GM13977 (cell line): ENCODE measurements at regions not wholly inside any gene's neighbourhood (a gene's known extent, or its start where the extent isn't known, plus 50 kb on each side); places are given as distances from the start of the nearest gene placed in this dataset.

Experiments used
- DNase-seq: peaks from one replicate; pipeline ENCODE4 v3.0.0; 2012; ENCODE audit warnings: low spot score
- in situ Hi-C: fragments of 300-500 bp; cut with MboI; formaldehyde crosslinking; loops from one replicate; pipeline ENCODE4 v1.12.0; 2022; ENCODE audit warnings: low sequenced_read_pairs, low pct_unique_long_range_greater_than_20kb, mixed read lengths, inconsistent platforms; ENCODE audit not compliant: unreplicated experiment
- TF ChIP-seq, protein P1 (sequence below): IDR thresholded peaks from 2 replicates; pipeline ENCODE4 v1.5.1; 2012; ENCODE audit warnings: mild to moderate bottlenecking, control low read depth; ENCODE audit not compliant: insufficient read depth; ENCODE audit errors: extremely low read depth, missing control alignments

DNA sequence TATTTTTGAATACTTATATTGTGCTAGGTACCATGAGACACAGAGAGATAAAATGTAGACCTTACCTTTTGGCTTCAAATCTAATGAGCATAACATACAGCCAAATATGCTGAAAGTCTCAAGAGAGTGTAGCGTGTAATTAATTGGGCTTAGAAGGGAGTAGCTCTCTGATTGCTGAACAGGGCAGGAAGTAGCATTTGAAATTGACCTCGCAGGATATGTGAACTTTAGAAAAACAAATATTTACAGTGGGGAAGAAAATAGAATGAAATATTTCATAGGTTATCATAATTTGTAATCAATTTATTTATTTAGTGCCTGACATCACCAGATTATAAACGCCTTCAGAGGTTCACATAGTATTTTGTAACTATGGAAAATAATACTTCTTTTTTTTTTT is 327.1 kb downstream of the RFC3 start:
- in situ Hi-C loops, result no loop called here
- TF ChIP-seq, protein P1, sequence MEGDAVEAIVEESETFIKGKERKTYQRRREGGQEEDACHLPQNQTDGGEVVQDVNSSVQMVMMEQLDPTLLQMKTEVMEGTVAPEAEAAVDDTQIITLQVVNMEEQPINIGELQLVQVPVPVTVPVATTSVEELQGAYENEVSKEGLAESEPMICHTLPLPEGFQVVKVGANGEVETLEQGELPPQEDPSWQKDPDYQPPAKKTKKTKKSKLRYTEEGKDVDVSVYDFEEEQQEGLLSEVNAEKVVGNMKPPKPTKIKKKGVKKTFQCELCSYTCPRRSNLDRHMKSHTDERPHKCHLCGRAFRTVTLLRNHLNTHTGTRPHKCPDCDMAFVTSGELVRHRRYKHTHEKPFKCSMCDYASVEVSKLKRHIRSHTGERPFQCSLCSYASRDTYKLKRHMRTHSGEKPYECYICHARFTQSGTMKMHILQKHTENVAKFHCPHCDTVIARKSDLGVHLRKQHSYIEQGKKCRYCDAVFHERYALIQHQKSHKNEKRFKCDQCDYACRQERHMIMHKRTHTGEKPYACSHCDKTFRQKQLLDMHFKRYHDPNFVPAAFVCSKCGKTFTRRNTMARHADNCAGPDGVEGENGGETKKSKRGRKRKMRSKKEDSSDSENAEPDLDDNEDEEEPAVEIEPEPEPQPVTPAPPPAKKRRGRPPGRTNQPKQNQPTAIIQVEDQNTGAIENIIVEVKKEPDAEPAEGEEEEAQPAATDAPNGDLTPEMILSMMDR, result no peak
- no peak for DNase-seq

DNA sequence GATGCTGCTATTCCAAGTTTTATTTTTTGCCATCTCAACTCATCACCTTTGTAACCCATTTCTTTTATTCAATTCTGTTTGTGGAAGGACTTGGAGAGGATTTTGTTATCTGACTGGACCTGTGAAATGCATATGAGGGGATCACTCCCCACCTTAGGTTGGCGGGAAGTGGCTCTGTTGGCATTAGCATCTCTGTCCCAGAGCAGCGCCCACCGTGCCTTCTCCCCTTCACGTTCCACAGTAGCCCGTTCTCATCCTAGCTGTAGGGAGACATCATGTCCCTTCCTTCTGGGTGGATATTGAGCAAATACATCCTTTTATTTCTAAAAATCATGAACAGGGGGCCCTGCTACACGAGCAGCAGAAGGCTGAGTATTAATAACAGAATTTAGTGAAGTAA is 330.4 kb downstream of the RFC3 start:
- TF ChIP-seq, protein P1, result no peak
- DNase-seq, result no peak
- in situ Hi-C loops, result no loop called here

DNA sequence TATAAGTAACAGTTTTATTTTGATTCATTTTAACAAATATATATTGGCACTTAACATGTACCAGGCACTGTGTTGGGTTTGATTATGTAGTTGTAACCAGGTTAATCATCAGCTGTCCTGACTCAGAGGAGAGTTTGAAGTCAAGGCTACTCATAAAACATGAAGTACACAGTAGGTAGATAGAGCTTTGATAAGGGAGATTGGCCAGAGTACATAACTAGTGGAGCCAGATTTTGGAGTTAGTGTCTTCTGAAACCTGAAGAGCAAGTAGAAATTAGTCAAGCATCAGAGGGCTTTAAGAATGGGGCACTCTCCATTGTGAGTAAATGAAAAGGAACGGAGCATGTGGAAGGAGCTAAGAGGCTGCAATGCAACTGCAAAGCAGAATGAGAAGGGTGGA is 333.9 kb downstream of the RFC3 start:
- in situ Hi-C loops, result no loop called here
- TF ChIP-seq, protein P1, result no peak
- no peak for DNase-seq

DNA sequence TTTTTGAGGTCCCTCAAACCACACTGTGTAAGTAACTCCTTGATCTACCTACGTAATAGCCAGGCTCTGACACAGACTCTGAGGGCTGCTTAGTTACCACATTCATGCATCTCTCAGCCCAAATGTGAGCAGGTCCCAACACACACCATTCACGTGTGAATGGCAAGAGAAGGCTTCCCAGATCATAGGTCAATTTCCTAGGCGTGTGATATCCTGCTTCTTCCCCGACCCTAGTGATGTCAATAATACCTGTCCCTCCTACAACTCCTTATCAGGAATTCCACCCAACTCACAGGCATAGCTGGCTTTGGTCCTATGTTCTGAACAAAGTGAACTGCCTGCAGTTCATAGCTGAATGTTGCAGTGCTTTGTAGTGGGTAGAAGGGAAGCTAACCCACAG is 334.5 kb downstream of the RFC3 start:
- TF ChIP-seq, protein P1, result no peak
- in situ Hi-C loops, result no loop called here
- DNase-seq, result no peak

DNA sequence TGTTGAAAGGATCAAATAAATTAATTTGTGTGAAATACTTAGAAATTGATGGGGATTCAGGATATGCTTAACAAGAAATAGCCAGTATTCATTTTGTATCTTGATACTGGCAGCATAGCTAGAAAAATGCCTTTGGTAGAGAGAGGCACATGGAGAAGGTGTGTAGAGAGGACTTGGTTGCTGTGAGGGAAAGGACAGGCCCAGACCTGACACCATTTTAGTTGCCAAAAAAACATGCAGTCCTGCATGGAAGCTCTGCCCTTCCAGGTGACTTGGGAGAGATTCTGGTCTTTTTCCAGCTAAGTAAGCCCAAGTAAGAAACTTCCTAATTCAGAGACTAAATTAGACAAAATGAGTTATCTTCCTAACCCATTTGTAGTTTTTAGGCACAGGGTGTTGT is 335.0 kb downstream of the RFC3 start:
- TF ChIP-seq, protein P1, result no peak
- in situ Hi-C loops, result no loop called here
- no peak for DNase-seq

DNA sequence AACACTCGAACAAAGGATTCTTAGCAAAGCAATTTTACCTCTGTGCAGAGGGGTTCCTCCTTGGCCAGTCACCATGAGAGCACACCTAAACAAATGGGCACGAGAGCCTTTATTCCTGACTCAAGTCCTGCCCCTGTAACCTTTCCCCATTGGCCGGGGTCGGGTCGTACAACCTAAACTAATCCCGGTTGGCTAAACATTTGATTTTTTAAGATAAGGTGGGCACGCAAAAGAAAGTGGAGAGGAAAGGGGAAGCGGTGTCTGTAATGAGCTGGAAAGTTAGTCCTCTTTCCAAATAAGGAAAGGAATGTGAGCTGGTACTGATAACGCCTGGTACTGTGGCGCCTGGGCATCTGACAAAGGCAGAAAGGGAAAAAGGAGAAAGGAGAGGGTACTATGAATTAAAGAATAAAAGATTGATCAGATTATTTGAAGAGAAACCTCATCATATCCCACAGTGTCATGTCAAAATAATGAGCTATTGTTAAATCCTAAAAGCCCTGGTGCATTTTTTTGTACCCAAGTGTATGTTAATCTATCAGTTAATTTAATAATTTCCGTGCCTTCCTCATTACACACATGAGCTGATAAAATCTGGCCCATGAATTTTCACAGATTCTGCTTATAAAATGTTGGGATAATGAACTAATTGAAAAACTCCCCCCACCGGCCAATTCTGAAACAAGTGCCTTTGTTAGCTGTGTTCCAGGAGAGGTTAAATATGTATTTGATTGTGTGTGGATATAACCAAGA is 335.7 kb downstream of the RFC3 start:
- DNase-seq, result no peak
- TF ChIP-seq, protein P1, result no peak
- in situ Hi-C loops, result no loop called here
